Activated CD4-positive, alpha-beta T cell treated with anti-CD3 and anti-CD28 coated beads, Interleukin-2, amount 50 U/mL, for 16 hours (primary cell): ENCODE measurements at regions not wholly inside any gene's neighbourhood (a gene's known extent, or its start where the extent isn't known, plus 50 kb on each side); places are given as distances from the start of the nearest gene placed in this dataset.
"Not testable (repeated sequence)": the region's sequence is repeated elsewhere in the genome, so short reads cannot be mapped to it uniquely, and the experiment has no call there.

Experiments used
- DNase-seq: peaks from one replicate; pipeline ENCODE4 v3.0.0-alpha.2; 2020

DNA sequence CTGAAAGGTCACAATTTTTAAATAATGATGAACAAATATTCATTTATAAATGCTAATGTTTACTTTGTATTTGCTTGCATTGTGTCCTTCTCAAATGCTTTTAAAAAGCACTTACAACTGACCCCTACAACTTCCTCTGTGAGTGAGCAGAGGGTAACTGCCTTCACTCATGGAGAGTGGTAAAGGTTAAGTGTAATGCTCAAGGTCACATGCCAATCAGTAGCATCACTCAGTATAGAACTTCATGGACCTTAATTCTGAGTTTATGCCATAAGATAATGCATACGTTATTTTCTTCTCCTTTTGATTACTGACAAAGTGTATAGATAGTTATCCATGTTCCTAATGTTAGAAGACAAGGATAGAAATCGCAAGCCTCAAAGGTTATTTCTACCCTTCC is 91.8 kb upstream of the SERTAD2 start:
- DNase-seq: no peak

DNA sequence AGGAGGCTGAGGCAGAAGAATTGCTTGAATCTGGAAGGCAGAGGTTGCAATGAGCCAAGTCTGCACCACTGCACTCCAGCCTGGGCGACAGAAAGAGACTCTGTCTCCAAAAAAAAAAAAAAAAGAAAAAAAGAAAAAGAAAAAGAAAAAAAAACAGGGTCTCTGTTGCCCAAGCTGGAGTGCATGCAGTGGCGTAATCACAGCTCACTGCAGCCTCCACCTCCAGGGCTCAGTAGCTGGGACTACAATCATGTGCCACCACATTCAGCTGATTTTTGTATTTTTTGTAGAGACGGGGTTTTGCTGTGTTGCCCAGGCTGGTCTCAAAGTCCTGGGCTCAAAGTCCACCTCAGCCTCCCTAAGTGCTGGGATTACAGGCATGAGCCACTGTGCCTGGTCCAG is 94.0 kb upstream of the SERTAD2 start:
- not testable (repeated sequence) for DNase-seq

DNA sequence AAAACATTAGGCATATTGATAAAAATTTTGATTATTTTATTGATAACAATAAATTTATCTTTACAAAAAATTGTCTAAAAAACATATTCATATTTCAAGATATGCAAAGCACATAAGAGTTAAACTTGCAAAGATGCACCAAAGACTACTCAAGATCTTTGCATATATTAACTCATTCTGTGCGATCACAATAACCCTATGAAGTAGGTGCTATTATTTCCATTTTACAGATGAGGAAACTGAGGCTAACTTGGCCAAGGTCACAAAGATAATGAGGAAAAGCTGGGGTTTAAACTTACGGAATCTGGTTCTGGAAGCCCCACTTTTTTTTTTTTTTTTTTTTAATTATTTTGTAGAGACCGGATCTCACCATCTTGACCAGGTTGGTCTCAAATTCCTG is 94.4 kb upstream of the SERTAD2 start:
- DNase-seq: no peak

DNA sequence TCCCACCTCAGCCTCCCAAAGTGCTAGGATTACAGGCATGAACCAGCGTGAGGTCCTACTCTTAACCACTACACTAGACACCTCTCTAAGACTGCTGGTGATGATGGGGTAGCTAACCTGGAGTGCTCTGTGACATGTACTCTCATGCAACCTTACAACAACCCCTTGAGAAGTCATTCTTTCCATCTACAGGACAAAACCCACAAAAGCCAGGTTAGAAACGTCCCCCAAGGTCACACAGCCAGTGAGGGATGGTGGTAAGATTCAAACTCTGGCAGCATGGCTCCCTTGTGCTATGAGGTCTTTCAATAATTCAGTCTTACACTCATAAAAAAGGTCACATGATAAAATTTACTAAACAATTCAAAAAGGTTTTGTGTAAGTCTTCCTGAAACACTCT is 94.8 kb upstream of the SERTAD2 start:
- DNase-seq: peak; percentile 38

DNA sequence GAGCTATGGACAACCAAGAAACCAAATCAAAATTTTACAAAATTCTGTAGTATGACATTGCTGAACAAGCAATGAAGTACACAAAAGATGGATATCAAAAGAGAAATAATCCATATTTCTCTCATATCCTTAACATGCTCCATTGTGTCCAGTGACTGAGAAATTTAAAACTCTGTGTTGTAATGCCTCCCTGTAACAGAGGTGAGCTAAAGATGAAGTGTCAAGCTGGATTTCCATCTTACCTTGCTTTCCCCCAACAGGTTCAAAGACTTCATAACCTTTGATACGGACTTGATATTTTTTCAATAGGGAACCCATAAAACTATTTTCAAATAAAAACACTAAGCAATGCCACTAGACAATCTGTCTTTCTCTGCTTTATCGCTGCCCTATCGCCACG is 95.7 kb upstream of the SERTAD2 start:
- no peak for DNase-seq

DNA sequence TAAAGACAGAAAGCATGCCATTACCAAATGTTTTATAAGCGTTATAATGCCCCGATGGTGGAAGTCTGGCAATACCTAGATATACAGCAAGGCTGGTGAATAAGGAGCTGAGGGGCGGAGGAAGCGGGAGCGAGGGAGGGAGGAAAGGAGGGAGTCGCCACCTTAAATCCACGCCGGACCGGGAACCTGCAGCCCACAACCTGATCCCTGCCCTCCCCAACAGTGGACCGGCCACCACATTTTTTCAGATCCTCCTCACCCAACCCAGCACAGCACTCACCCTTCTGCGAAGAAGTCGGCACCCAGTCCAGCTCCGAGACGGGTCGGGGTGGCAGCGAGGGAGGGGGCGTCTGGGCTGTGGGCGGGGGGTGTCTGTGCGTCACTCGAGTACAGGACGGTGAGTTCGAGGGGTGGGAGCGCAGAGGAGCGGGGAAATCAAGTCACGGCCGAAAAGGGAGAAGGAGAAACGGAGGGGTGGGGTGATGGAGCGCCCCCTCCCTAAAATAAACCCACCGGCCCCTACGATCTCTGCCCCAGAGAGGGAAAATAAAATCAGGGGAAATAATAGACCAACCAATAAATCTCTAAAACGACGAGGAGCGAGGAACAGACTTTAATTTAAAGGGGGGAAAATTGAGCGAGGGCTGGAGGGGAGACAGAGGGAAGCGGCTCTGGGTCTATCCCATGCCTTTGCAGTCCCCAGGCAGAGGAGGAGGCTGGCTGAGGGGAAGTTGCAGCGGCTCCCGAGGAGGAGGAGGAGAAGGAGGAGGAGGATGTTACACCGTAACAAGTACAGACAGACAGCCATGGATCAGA is 96.5 kb upstream of the SERTAD2 start:
- DNase-seq: no peak

DNA sequence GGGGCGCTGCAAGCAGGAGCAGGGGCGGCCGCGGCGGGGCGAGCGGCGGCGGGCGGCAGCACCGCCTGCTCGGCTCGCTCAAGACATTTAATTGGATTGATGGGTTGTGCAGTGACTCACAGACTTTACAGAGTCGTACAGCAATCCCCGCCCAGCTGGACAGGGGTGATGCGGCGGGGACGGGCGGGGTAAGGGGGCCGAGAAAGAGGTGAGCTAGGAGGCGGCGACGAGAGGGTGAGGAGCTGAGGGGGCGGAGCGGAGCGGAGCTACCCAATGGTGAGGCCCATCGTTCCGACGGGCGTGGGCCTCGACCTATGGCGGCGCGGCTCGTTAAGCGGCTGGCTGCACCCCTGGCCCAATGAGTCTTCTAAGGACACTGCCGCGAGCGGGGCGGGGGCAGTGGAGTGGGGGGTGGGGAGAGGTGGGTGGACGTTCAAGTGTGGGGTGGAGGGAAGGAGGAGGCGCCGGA is 97.1 kb upstream of the SERTAD2 start:
- peak; percentile 98 for DNase-seq

DNA sequence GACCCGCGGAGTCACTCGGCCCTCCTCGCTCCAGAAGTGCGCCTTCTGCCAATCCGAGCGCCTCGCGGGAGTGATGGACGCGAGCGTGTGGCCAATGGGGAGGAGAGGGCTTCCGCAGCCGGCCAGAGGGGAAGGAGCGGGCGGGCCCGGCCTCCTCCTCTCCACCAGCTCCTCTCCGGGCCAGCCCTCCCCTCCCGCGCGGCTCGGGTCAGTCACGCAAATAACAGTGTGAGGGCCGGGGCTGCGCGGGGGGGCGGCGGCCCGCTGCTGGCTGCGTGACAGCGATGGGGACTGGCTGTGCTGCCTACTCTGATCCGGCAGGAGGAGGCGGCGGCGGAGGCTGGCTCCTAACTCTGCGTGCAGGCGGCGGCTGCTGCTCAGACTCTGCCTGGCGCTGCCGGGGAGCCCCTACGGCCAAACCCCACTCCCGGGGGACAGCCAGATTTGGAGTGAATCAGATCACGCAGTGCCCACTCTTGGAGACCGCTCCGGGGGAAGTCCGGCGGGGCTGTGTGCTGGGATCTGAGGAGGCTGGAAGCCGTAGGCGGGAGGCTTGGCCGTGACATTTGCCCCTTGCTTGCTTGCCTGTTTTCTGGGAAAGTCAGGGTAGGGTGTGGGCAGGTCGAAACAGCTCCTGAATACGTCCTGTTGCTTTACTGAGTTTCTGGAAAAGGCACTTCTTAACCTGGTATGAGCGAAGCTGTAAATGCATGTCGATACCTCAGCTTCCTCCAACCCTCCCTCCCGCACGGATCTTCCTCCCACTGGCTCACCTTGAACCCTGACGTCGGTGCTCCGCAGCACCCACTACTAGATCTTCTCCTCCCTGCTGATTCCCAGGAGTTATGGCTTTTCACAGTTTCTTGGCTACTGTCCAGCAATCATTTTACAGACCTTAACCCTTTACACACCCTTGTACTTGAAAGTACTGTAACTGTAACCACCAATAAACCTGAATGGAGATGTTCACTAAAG is 97.9 kb upstream of the SERTAD2 start:
- DNase-seq: peak; percentile 47

DNA sequence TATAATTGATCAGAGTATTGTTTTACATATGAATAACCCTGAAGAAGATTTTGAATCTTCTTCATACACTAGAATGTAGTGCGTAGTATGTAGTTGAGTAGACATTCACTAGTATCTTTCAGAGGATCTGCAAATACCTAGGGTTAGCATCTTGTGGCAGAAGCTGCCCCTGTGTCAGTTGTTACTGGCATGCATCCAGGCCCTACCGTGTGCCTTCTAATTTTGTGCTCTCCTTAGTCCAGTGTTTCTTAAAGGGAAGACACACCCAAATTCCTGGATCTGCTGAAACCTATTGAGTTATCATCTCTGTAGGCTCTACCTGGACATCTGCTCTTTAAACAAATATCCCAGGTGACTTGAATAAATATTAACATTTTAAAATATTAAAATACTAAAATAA is 99.7 kb upstream of the SERTAD2 start:
- DNase-seq: no peak

DNA sequence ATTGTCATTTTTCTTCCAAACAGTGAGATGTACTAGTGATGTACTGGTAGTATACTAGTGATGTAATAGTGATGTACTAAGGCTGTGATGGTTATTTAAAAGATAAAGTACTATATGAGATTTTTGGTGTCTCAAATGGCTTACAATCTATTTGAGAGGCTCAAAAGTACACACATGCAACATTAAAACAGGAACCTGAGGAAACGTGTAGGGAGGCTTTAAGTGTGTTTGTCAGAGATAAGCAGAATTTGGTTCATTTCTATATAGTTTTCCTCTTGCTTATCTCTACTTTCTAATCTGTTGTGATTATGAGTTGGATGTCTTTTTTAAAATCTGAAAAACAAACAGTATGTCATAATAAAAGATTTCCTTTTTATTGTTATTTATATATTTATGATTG is 100.9 kb upstream of the SERTAD2 start:
- DNase-seq: no peak

DNA sequence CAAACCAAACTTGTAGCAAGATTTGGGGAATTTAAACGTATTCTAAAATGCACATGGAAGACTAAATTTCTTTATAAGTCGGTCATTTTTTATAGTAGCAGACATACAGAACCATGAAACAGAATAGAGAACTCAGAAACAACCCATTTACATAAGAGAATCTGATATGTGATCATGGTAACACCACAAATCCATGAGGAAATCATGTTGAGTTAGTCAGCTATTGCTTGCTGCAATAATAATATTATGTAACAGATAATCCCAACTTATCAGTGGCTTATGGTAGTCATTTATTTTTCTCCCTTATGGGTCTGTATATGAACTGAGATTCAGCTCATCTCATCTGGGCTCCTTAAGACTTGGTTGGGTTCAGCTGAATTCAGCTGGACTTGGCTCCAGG is 103.4 kb upstream of the SERTAD2 start:
- DNase-seq: no peak

DNA sequence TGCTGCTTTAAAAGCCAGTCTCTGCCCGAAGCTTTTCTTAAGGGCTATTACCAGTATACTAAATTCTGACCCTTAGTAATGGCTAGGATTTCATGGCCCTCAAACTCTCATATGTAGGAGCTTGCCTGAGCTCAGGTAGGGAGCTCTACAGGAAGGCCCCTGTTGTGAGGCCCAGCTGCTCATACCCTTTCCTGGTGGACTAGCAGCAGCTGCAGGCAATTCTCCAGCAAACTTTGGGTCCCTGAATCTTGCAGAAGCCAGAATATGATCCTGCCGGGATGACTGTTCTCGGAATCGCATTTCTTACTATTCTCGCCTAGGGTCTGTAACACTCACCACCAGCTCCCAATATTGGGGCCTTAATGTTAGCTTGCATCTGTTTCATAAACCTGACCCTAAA is 106.4 kb upstream of the SERTAD2 start:
- DNase-seq: no peak

DNA sequence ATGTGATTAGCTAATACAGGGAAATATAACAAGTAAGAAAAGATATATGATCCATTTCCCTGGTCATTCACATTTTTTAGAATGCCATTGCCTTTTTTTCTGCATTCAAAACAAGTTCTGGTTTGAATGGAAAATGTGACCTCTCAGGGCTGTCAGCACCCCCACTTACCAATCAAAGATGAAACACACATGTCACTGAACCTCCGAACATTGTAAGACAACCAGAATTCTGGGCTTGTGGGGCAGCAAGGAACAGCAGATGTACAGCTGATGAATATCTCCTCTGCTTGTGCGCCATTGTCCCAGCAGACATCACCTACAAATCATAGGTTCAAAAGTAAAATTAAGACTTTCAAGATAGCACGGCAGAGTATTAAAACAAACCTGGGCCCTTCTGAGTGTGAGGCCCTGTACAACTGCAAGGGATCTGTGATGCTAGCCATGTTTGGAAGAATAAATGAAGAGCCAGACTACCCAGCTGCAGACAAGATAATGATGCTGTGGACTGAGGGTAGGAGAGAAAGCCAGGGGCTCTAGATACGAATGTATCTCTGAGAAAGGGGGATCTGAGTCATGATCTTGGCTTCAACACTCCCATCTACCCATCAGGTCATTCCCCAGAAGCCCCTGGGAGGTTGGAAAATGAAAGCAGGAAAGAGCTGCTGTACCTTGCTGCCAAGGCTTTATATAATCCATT is 108.7 kb upstream of the SERTAD2 start:
- DNase-seq: no peak

DNA sequence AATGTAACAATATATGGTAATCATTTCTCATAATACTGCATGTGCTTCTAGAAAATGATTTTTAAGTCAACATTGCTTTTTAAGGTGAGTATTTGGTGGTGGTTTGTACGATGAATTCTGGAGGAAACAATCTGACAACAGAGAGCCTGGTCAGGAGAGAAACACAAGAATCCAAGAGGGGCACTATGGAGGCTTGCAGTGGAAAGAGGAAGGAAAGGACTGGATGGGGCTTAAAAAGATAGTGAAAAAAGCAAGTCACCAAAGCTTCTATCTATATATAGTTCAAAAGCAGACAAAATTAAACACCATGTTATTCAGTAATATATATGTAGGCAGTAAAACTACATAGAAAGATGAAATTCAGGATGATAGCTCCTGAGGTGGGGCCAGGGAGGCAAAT is 109.4 kb upstream of the SERTAD2 start:
- no peak for DNase-seq

DNA sequence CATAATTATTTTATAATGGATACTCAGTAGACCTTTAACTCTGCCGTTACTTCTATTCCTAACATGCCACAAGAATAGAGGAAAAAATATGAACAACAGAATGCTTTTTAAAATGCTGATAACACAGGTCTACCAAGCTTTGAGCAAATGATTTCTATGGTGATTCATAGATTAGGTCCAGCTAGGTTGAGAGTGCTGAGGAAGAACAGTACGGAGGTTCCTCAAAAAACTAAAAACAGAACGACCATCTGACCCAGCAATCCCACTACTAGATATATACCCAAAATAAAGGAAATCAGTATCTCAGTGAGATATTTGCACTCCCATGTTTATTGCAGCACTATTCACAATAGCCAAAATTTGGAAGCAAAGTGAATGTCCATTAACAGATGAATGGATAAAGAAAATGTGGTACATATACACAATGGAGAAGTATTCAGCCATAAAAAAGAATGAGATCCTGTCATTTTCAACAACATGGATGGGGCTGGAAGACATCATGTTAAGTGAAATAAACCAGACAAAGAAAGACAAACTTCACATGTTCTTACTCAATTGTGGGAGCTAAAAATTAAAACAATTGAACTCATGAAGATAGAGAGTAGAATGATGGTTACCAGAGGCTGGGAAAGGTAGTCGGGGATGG is 111.6 kb upstream of the SERTAD2 start:
- no peak for DNase-seq

DNA sequence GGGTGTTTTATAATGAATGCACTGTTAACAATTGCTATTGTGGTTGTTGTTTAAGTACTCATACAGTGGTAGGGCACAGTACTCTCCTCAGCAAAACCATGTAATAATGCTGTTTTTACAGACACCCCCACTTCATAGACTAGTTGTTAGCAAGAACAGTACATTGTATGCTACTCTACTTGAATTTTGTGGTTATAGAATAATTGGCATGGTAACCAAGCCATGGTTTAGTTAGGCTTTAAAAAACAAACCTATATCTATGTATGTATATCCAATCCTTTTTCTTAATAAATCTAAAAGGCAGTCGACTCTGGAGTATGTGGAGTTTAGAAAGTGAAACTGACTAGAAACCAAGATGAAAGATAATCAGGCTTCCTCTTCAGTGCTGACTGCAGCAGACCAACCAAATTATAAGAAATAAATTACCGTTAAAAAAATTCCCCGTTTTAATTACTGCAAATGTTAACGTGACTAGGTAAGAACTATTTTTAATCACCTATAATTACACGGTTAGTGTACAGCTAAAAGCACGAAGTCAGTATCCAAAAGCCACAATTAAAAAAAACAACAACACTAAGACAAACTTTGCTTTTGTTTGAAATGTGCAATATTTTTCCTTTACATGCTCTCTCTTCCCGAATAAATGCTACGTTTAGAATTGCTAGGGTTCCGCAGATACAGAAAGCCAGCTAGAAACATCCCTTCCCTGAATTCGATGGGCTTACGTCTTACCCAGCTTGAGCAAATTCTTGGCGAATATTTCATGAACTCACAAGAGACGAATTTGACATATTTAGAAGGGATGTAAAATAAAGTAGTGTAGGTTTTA is 113.3 kb upstream of the SERTAD2 start:
- DNase-seq: peak; percentile 56

DNA sequence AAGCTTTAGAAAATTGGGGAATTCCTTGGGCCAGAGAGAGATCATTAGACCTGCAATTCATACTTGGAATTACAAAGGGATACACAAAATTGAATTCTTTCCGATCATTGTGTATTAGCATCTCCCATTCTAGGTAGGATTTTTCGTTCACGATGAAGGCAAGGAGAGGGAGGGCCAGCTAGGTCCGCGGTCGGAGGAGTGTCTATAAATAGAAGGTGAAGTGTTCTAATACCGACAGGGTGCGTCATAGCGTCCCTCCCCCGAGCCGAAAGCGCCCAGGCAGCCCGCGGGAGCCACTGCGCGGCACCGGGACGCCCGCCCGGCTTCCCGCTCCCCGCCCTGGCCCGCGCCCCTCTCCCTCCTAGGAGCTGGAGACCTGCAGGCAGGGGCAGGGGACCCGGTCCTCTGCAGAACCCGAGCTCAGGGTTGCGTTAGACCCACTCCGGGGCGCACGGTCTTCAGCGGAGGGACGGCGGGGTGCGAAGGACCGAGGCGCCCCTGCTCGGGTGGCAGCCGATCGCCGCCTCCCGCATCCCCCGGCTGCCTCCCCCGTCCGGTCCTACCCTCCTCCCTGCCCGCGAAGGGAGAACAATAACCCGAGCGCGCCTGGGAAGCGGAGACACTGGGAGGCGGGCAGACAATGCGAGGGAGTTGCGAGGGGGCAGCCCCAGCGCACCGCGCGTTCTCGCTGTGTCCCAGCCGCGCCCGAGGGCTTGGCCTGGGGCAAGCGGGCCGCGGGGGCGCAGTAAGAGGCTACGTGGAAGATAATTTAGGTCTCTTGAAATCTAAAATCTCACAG is 114.2 kb upstream of the SERTAD2 start:
- DNase-seq: peak; percentile 82

DNA sequence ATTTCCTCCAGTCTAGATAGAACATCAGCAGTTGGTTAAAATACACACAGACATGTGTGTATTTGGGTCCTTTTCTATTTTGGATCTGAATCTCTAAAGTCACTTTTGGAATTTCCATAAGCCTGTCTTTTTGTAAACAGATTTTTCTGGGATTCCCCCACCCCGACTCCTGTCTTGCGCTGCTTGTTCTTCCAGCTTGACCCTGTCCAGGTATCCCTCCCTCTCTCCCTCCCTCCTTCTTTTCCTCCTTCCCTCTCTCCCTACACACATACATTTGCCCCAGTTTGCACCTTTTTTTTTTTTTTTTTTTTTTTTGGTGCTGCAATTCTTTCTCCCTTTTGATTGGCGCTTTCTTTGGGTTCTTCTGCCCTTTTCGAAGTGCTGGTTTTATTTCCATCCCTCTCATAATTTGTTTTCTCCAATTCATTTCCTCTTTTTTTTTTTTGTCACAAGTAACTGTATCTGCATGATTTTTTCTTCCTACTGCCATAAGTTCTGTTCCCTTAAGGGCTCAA is 114.8 kb upstream of the SERTAD2 start:
- no peak for DNase-seq

DNA sequence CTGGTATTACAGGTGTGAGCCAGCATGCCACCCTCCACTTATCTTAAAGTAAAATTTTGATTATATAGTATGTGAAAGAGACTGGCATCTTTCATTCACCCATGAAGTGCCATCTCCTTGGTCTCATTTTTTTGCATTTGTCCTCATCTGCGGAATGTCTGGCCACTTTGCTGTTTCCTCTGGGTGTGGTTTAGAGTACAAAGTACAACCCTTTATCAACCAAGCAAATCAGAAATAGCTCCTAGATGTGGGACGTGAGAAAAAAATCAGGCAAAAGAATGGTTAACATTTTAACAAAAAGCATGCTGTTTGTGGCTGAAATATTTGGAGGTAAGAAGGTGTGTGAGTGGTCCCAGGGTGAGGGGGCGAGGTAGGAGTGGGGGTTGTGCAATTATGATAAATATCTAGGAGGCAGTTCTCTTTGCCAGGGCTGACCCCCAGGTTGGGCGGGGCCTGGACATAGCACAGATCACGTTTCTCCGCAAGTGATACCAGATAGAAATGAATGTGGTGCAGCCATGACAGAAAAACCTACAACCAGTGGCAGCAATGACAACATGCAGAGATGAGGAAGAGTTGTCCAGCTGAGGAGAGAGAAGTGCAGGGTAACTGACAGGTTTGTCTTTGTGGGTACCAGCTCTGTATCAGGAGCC is 115.8 kb upstream of the SERTAD2 start:
- DNase-seq: no peak

DNA sequence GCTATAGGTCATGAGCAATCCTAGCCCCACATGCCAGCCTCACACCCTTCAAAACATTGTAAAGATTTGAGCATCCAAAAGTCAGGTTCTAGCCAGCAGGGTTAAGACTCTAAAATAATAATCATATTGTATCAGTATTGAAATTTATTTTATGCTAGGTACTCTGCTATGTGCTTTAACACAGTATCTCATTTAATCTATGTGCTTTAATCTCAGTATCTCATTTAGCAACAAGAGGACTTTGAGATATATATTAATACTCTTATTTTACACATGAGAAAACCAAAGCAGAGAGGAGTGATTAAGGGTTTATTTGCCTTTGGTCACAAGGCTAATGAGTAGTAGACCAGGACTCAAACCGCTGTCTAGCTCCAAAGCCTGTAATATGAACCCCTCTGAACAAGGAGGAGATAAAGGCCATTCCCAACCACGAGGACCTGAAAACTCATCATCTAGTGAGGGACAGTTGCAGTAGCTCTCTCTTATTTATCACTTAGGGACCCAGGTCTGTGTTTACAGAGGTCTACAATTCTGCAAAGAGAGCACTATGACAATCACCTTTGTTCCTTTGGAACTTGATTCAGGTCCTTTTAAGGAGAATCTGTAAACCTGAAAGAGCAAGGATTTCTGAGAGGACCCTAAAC is 116.5 kb upstream of the SERTAD2 start:
- no peak for DNase-seq
